ENCODE measurements at regions not wholly inside any gene's neighbourhood (a gene's known extent, or its start where the extent isn't known, plus 50 kb on each side); places are given as distances from the start of the nearest gene placed in this dataset.

DNA sequence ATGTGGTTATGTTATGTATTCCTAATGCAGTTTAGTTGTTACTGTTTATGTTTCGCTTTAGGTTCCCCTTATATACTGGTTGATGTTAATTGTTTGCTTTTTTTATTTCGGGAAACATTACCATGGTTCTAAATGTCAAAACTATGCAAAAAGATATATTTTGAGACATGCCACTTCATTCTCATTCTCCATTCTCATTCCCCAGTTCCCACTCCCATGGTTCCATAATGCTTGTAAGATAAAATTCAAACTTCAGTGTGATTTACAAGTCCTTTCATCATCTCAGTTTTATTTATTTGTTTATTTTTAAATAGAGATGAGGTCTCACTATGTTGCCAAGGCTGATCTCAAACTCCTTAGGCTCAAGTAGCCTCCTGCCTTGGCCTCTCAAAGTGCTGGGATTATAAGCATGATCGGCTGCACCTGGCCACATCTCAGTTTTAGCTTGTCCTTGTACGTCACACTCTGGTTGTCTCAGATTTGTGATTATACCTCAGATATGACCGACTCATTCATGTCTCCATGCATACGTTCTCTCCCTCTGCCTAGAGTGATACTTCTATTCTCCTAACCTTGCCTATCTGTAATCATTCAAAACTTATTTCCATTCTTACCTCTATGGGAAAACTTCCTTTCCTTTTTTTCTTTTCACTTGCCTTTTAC, 407.8 kb upstream of the RGS6 start:
- no peaks in the 10 kb centered on the region for H3K9me3 ChIP-seq (ENCODE audit: insufficient read depth, low read length)
- H3K36me3 ChIP-seq (ENCODE audit: insufficient read depth, insufficient read length, low read length) = peaks cover under 1% of the 10 kb centered on the region
- TF ChIP-seq ZNF274 (IDR thresholded peaks at IDR 0.05; ENCODE audit: low read depth, low read length) = no peak
- TF ChIP-seq SUZ12 (IDR thresholded peaks at IDR 0.05; ENCODE audit: extremely low read depth, insufficient read depth, insufficient read length) = no peak
- TF ChIP-seq YY1 (IDR thresholded peaks at IDR 0.05; ENCODE audit: insufficient read depth, insufficient read length) = no peak
- DNase-seq (ENCODE audit: low read depth, low spot score) = no peak
- no peaks in the 10 kb centered on the region for H3K4me1 ChIP-seq (ENCODE audit: insufficient read depth, insufficient read length)
- H3K4me3 ChIP-seq (ENCODE audit: insufficient read length, low read depth) = no peak overlapping the region
- H3K27me3 ChIP-seq (ENCODE audit: insufficient read depth, insufficient read length) = no peaks in the 10 kb centered on the region
- H3K9ac ChIP-seq (ENCODE audit: insufficient read length, low read depth) = no peak overlapping the region

DNA sequence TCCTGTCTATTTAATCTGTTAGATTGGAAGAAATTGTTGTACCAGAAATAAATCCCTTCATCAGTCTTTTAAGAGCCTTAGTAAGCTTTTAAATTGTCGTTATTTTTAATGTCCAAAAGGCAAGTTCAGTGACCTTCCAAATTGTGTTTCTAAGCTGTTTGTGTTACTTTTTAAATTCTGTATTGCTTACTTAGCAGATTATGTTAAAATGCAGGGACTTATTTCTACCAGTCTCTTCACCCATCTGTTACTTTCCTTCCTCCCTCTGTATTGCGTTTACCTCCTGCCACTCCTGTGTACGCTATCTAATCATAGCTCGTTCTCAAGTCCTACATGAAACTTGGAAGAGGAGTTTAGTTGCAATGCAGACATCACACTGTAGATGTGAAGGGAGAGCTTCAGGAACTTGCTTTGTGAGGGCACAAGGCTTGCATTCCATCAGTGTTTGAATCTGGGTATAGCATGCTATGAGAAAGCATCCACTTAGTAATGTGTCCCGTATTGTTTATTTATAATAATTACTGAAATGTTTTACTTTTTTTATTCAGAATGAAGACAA, 406.5 kb upstream of the RGS6 start:
- no peak overlapping the region for H3K4me3 ChIP-seq (ENCODE audit: insufficient read length, low read depth)
- DNase-seq (ENCODE audit: low read depth, low spot score) = no peak
- no peaks in the 10 kb centered on the region for H3K27me3 ChIP-seq (ENCODE audit: insufficient read depth, insufficient read length)
- H3K4me1 ChIP-seq (ENCODE audit: insufficient read depth, insufficient read length) = no peaks in the 10 kb centered on the region
- H3K9me3 ChIP-seq (ENCODE audit: insufficient read depth, low read length) = no peaks in the 10 kb centered on the region
- TF ChIP-seq YY1 (IDR thresholded peaks at IDR 0.05; ENCODE audit: insufficient read depth, insufficient read length) (no peak), ZNF274 (IDR thresholded peaks at IDR 0.05; ENCODE audit: low read depth, low read length) (no peak), SUZ12 (IDR thresholded peaks at IDR 0.05; ENCODE audit: extremely low read depth, insufficient read depth, insufficient read length) (no peak)
- H3K36me3 ChIP-seq (ENCODE audit: insufficient read depth, insufficient read length, low read length) = peaks cover 8% of the 10 kb centered on the region
- no peak overlapping the region for H3K9ac ChIP-seq (ENCODE audit: insufficient read length, low read depth)

DNA sequence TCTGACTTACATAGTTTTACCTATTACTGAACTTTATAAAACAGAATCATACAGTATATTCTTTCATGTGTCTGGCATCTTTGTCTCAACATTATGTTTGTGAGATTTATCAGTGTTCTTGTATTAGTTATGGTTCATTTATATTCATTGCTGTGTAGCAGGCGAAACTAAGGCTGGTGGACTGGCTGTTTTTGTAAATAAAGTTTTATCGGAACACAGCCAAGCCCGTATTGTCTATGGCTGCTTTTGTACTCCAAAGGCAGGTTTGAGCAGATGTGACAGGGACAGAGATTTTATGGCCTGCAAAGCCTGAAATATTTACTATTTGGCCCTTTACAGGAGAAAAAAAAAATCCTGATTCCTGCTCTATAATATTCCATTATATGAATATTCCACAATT, 405.8 kb upstream of the RGS6 start:
- peaks cover 8% of the 10 kb centered on the region for H3K36me3 ChIP-seq (ENCODE audit: insufficient read depth, insufficient read length, low read length)

DNA sequence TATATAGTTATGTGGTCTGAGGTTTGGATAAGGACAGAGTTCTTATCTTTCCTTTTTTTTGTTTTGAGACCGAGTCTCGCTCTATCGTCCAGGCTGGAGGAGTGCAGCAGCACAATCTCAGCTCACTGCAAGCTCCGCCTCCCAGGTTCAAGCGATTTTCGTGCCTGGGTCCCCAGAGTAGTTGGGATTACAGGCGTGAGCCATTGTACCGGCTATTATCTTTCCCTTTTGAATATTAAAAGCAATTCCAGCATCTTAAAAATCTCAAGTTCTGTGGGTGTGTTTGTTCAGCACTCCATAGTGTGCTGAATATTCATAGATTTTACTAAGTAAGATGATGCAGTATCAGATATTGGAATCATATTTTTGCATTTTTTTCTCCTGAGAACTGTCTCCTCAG, 404.4 kb upstream of the RGS6 start:
- no peak for TF ChIP-seq ZNF274 (IDR thresholded peaks at IDR 0.05; ENCODE audit: low read depth, low read length)
- no peak for TF ChIP-seq SUZ12 (IDR thresholded peaks at IDR 0.05; ENCODE audit: extremely low read depth, insufficient read depth, insufficient read length)
- no peak for TF ChIP-seq YY1 (IDR thresholded peaks at IDR 0.05; ENCODE audit: insufficient read depth, insufficient read length)
- H3K36me3 ChIP-seq (ENCODE audit: insufficient read depth, insufficient read length, low read length) = peaks cover 10% of the 10 kb centered on the region
- no peak overlapping the region for H3K9ac ChIP-seq (ENCODE audit: insufficient read length, low read depth)
- no peaks in the 10 kb centered on the region for H3K27me3 ChIP-seq (ENCODE audit: insufficient read depth, insufficient read length)
- no peaks in the 10 kb centered on the region for H3K4me1 ChIP-seq (ENCODE audit: insufficient read depth, insufficient read length)
- H3K9me3 ChIP-seq (ENCODE audit: insufficient read depth, low read length) = no peaks in the 10 kb centered on the region
- no peak overlapping the region for H3K4me3 ChIP-seq (ENCODE audit: insufficient read length, low read depth)
- no peak for DNase-seq (ENCODE audit: low read depth, low spot score)

More for the DNA sequence above, 405.8 kb upstream of the RGS6 start:
- Histone ChIP-seq H3K4me1 (ENCODE audit: insufficient read depth, insufficient read length) (no peaks in the 10 kb centered on the region), H3K9me3 (ENCODE audit: insufficient read depth, low read length) (no peaks in the 10 kb centered on the region), H3K9ac (ENCODE audit: insufficient read length, low read depth) (no peak overlapping the region), H3K27me3 (ENCODE audit: insufficient read depth, insufficient read length) (no peaks in the 10 kb centered on the region), H3K4me3 (ENCODE audit: insufficient read length, low read depth) (no peak overlapping the region)
- TF ChIP-seq YY1 (IDR thresholded peaks at IDR 0.05; ENCODE audit: insufficient read depth, insufficient read length) = no peak
- no peak for TF ChIP-seq SUZ12 (IDR thresholded peaks at IDR 0.05; ENCODE audit: extremely low read depth, insufficient read depth, insufficient read length)
- no peak for TF ChIP-seq ZNF274 (IDR thresholded peaks at IDR 0.05; ENCODE audit: low read depth, low read length)
- no peak for DNase-seq (ENCODE audit: low read depth, low spot score)

DNA sequence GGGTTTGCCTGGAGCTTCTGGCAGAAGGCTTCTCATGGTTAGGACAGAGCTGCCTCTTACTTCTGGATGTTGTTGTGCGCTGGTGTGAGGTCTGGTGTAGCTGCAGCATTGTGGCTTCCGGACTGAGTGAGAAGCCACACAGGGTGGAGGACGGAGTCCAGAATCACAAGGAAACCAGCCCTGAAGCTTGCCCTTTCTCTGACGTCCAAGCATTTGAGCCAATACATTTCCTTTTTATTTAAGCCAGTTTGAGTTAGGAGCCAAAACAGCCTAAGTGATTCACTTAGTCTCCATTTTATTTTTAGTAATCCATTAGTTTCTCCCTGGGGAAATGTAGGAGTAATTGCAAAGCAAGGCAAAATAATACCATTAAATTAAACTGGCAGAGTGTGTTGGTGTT, 402.4 kb upstream of the RGS6 start:
- Histone ChIP-seq H3K9ac (ENCODE audit: insufficient read length, low read depth) (no peak overlapping the region), H3K27me3 (ENCODE audit: insufficient read depth, insufficient read length) (no peaks in the 10 kb centered on the region), H3K9me3 (ENCODE audit: insufficient read depth, low read length) (no peaks in the 10 kb centered on the region), H3K4me3 (ENCODE audit: insufficient read length, low read depth) (no peak overlapping the region), H3K4me1 (ENCODE audit: insufficient read depth, insufficient read length) (no peaks in the 10 kb centered on the region), H3K36me3 (ENCODE audit: insufficient read depth, insufficient read length, low read length) (peaks cover 10% of the 10 kb centered on the region)
- TF ChIP-seq ZNF274 (IDR thresholded peaks at IDR 0.05; ENCODE audit: low read depth, low read length) (no peak), YY1 (IDR thresholded peaks at IDR 0.05; ENCODE audit: insufficient read depth, insufficient read length) (no peak), SUZ12 (IDR thresholded peaks at IDR 0.05; ENCODE audit: extremely low read depth, insufficient read depth, insufficient read length) (no peak)
- no peak for DNase-seq (ENCODE audit: low read depth, low spot score)

GRCh38 chr14:71532344-71532743, 399.9 kb upstream of the RGS6 start:
- Histone ChIP-seq H3K9ac (ENCODE audit: insufficient read length, low read depth) (no peak overlapping the region), H3K9me3 (ENCODE audit: insufficient read depth, low read length) (no peaks in the 10 kb centered on the region), H3K36me3 (ENCODE audit: insufficient read depth, insufficient read length, low read length) (peaks cover 10% of the 10 kb centered on the region), H3K4me3 (ENCODE audit: insufficient read length, low read depth) (no peak overlapping the region), H3K27me3 (ENCODE audit: insufficient read depth, insufficient read length) (no peaks in the 10 kb centered on the region), H3K4me1 (ENCODE audit: insufficient read depth, insufficient read length) (no peaks in the 10 kb centered on the region)
- no peak for DNase-seq (ENCODE audit: low read depth, low spot score)
- TF ChIP-seq ZNF274 (IDR thresholded peaks at IDR 0.05; ENCODE audit: low read depth, low read length) (no peak), SUZ12 (IDR thresholded peaks at IDR 0.05; ENCODE audit: extremely low read depth, insufficient read depth, insufficient read length) (no peak), YY1 (IDR thresholded peaks at IDR 0.05; ENCODE audit: insufficient read depth, insufficient read length) (no peak)

GRCh38 chr14:71532790-71533189, 399.4 kb upstream of the RGS6 start:
- DNase-seq (ENCODE audit: low read depth, low spot score) = no peak
- TF ChIP-seq SUZ12 (IDR thresholded peaks at IDR 0.05; ENCODE audit: extremely low read depth, insufficient read depth, insufficient read length) = no peak
- no peak for TF ChIP-seq YY1 (IDR thresholded peaks at IDR 0.05; ENCODE audit: insufficient read depth, insufficient read length)
- TF ChIP-seq ZNF274 (IDR thresholded peaks at IDR 0.05; ENCODE audit: low read depth, low read length) = no peak
- Histone ChIP-seq H3K4me3 (ENCODE audit: insufficient read length, low read depth) (no peak overlapping the region), H3K9ac (ENCODE audit: insufficient read length, low read depth) (no peak overlapping the region), H3K36me3 (ENCODE audit: insufficient read depth, insufficient read length, low read length) (peaks cover 10% of the 10 kb centered on the region), H3K27me3 (ENCODE audit: insufficient read depth, insufficient read length) (no peaks in the 10 kb centered on the region), H3K9me3 (ENCODE audit: insufficient read depth, low read length) (no peaks in the 10 kb centered on the region), H3K4me1 (ENCODE audit: insufficient read depth, insufficient read length) (no peaks in the 10 kb centered on the region)
